ENCODE measurements at regions not wholly inside any gene's neighbourhood (a gene's known extent, or its start where the extent isn't known, plus 50 kb on each side); places are given as distances from the start of the nearest gene placed in this dataset.

DNA sequence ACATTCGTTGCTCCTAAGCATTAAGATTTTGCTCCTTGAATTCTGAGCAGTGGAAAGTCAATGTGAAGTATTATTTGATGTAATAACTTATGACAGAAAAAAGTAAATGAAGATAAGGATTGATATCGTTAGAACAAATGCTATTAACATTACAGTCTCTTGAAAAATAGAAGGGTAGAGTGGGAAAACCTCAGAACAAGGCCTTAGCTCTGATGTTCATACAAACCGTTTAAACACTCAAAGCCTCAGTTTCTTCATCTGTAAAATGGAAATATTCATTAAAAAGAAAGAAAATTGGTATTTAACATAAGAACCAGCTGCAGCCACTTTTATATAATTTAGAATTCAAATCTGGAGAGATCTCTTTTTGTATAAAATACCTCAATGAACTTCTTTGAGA is 250.4 kb upstream of the NCKAP5 start:
- in situ Hi-C loops (cut with MboI), result no loop called here
- Histone ChIP-seq H3K27ac (ENCODE audit: extremely low read depth, low read depth, low read length) (no peak overlapping the region), H3K9me3 (replicated peaks; ENCODE audit: control insufficient read depth, insufficient read depth, low read depth, low read length) (no peaks in the 10 kb centered on the region), H3K79me2 (ENCODE audit: control insufficient read depth, insufficient read depth, low read length) (no peaks in the 10 kb centered on the region), H3K4me3 (no peak overlapping the region), H4K20me1 (replicated peaks; ENCODE audit: control insufficient read depth, insufficient read depth, low read length) (no peaks in the 10 kb centered on the region), H3K27me3 (ENCODE audit: control insufficient read depth in 2 of 2, insufficient read depth in 2 of 2, low read length in 2 of 2) (no peaks in the 10 kb centered on the region), H2AFZ (ENCODE audit: low read depth, low read length) (no peak overlapping the region), H3K9me1 (ENCODE audit: control insufficient read depth, insufficient read depth, low read length) (no peaks in the 10 kb centered on the region), H3K4me2 (ENCODE audit: insufficient read depth, low read length) (no peak overlapping the region), H3K9ac (ENCODE audit: insufficient read depth in 1 of 2, low read depth in 2 of 2, low read length in 2 of 2) (no peak overlapping the region), H3K36me3 (ENCODE audit: control insufficient read depth, insufficient read depth, low read length) (no peaks in the 10 kb centered on the region), H3K4me1 (replicated peaks in 1 of 2; ENCODE audit: control insufficient read depth in 2 of 2, insufficient read depth in 2 of 2, low read length in 2 of 2) (no peaks in the 10 kb centered on the region)
- DNase-seq (ENCODE audit: extremely low read depth in 1 of 4, low spot score in 3 of 4) (no peak), FAIRE-seq (no peak), ATAC-seq (no peak)
- ChIA-PET POLR2A (no interaction called here), CTCF (ENCODE audit: low intra/inter-chr PET ratio) (no interaction called here)
- TF ChIP-seq RBM22 (IDR thresholded peaks at IDR 0.05; ENCODE audit: low read depth, low read length, poor library complexity, severe bottlenecking) (no peak), MCM7 (IDR thresholded peaks at IDR 0.05) (no peak), RBM25 (IDR thresholded peaks at IDR 0.05; ENCODE audit: low read depth, low read length, severe bottlenecking) (peak; percentile 72)
- no TSS peak for BruUV-seq (replicated peaks)
- 2% methylated on average over 3 of the region's 3 CpGs for WGBS (ENCODE audit: insufficient coverage, low coverage, missing lambda C conversion rate)
- intact Hi-C loops (cut with micrococcal nuclease), result no loop called here

- H4K20me1 ChIP-seq (replicated peaks; ENCODE audit: control insufficient read depth, insufficient read depth, low read length), result no peaks in the 10 kb centered on the region
- no peak overlapping the region for H3K9ac ChIP-seq (ENCODE audit: insufficient read depth in 1 of 2, low read depth in 2 of 2, low read length in 2 of 2)
- FAIRE-seq, result no peak
- POLR2A ChIA-PET, result interaction anchor here (0.6 kb wide), 2 partner anchors 64 to 102 kb away, joined by 4 read pairs; no protein-coding TSS in a partner anchor
- 0% methylated on average over 4 of the region's 4 CpGs for WGBS (ENCODE audit: insufficient coverage, low coverage, missing lambda C conversion rate)
- ATAC-seq, result no peak
- no peaks in the 10 kb centered on the region for H3K36me3 ChIP-seq (ENCODE audit: control insufficient read depth, insufficient read depth, low read length)
- in situ Hi-C loops (cut with MboI), result no loop called here
- H3K27ac ChIP-seq (ENCODE audit: extremely low read depth, low read depth, low read length), result no peak overlapping the region
- H2AFZ ChIP-seq (ENCODE audit: low read depth, low read length), result no peak overlapping the region
- no peak for DNase-seq (ENCODE audit: extremely low read depth in 1 of 4, low spot score in 3 of 4)
- TF ChIP-seq CTCF (IDR thresholded peaks at IDR 0.05 in 2 of 3, conservative IDR thresholded peaks at IDR 0.05 in 1 of 3; ENCODE audit: insufficient read depth in 2 of 3, low read depth in 1 of 3, low read length in 3 of 3) (peak in 1 of 3 experiments; percentile 15; a peak in 1 of 6 replicates), ZNF253 (CRISPR knock-in tag; conservative IDR thresholded peaks at IDR 0.05) (no peak)
- CTCF ChIA-PET (ENCODE audit: low intra/inter-chr PET ratio), result no interaction called here
- no peaks in the 10 kb centered on the region for H3K27me3 ChIP-seq (ENCODE audit: control insufficient read depth in 2 of 2, insufficient read depth in 2 of 2, low read length in 2 of 2)
- H3K79me2 ChIP-seq (ENCODE audit: control insufficient read depth, insufficient read depth, low read length), result no peaks in the 10 kb centered on the region
- BruUV-seq (replicated peaks), result no TSS peak
- H3K4me3 ChIP-seq, result no peak overlapping the region
- no peaks in the 10 kb centered on the region for H3K4me1 ChIP-seq (replicated peaks in 1 of 2; ENCODE audit: control insufficient read depth in 2 of 2, insufficient read depth in 2 of 2, low read length in 2 of 2)
- H3K9me3 ChIP-seq (replicated peaks; ENCODE audit: control insufficient read depth, insufficient read depth, low read depth, low read length), result no peaks in the 10 kb centered on the region
- no peaks in the 10 kb centered on the region for H3K9me1 ChIP-seq (ENCODE audit: control insufficient read depth, insufficient read depth, low read length)
- H3K4me2 ChIP-seq (ENCODE audit: insufficient read depth, low read length), result no peak overlapping the region
- intact Hi-C loops (cut with micrococcal nuclease), result no loop called here
Measured at GRCh38 chr2:133819906-133820305, 251.6 kb upstream of the NCKAP5 start.
